ENCODE measurements at regions not wholly inside any gene's neighbourhood (a gene's known extent, or its start where the extent isn't known, plus 50 kb on each side); places are given as distances from the start of the nearest gene placed in this dataset.

DNA sequence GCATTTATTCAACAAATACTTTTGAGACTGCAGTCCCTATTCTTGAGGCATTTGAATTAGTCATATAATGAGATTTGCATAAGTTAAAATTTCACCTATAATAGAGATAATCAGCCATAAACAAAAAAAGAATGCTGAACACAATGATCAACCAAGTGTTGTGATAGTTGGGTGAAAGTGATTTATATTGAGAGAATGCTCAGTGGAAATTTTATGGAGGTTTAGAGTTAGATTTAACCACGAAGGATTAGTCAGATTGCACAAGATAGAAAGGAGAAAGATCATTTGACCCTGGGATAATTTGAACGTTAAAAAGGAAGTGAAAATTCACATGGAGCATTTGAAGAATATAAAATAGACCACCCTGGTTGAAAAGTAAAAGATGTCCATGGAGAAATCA, 356.2 kb downstream of the NPR3 start:
- H3K27me3 ChIP-seq (ENCODE audit: low read depth, low read length): no peaks in the 10 kb centered on the region
- no peaks in the 10 kb centered on the region for H3K9me3 ChIP-seq (ENCODE audit: insufficient read depth, low read length)
- H3K36me3 ChIP-seq (replicated peaks; ENCODE audit: low read depth, low read length): no peaks in the 10 kb centered on the region
- H2AFZ ChIP-seq (ENCODE audit: low read depth, low read length): no peak overlapping the region
- TF ChIP-seq EZH2phosphoT487 (IDR thresholded peaks at IDR 0.05; ENCODE audit: low read depth): no peak
- TF ChIP-seq, protein P1, sequence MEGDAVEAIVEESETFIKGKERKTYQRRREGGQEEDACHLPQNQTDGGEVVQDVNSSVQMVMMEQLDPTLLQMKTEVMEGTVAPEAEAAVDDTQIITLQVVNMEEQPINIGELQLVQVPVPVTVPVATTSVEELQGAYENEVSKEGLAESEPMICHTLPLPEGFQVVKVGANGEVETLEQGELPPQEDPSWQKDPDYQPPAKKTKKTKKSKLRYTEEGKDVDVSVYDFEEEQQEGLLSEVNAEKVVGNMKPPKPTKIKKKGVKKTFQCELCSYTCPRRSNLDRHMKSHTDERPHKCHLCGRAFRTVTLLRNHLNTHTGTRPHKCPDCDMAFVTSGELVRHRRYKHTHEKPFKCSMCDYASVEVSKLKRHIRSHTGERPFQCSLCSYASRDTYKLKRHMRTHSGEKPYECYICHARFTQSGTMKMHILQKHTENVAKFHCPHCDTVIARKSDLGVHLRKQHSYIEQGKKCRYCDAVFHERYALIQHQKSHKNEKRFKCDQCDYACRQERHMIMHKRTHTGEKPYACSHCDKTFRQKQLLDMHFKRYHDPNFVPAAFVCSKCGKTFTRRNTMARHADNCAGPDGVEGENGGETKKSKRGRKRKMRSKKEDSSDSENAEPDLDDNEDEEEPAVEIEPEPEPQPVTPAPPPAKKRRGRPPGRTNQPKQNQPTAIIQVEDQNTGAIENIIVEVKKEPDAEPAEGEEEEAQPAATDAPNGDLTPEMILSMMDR (IDR thresholded peaks at IDR 0.05; ENCODE audit: low read depth, low read length): no peak
- H3K9ac ChIP-seq (ENCODE audit: low read length): no peak overlapping the region
- no peak overlapping the region for H3K4me2 ChIP-seq (ENCODE audit: low read length)
- no peaks in the 10 kb centered on the region for H3K79me2 ChIP-seq (ENCODE audit: low read length)
- no peaks in the 10 kb centered on the region for H3K4me1 ChIP-seq (ENCODE audit: low read length)
- no peak overlapping the region for H3K27ac ChIP-seq (ENCODE audit: low read length)
- no peaks in the 10 kb centered on the region for H4K20me1 ChIP-seq (ENCODE audit: insufficient read depth, low read length)
- no peak overlapping the region for H3K4me3 ChIP-seq (ENCODE audit: low read length)

DNA sequence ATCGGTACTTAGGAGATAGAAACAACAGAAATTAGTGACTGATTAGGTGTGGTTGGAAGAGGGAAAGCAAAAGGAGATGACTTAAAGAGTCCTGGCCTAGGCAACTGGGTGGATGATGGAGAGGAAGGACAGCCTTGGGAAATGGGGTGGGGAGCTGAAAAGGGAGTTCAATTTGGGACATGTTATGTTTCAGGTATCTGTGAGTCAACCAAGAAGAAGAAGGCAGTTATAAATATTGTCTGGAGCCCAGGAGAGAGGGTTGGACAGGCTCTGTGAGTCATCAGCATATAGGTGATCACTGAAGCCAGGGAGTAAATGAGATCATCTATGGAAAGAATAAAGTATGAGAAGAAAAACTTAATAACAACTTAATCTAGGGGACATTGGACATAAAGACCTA, 357.7 kb downstream of the NPR3 start:
- Histone ChIP-seq H3K79me2 (ENCODE audit: low read length) (no peaks in the 10 kb centered on the region), H3K36me3 (replicated peaks; ENCODE audit: low read depth, low read length) (no peaks in the 10 kb centered on the region), H3K9ac (ENCODE audit: low read length) (no peak overlapping the region), H2AFZ (ENCODE audit: low read depth, low read length) (no peak overlapping the region), H4K20me1 (ENCODE audit: insufficient read depth, low read length) (no peaks in the 10 kb centered on the region), H3K4me2 (ENCODE audit: low read length) (no peak overlapping the region), H3K27me3 (ENCODE audit: low read depth, low read length) (no peaks in the 10 kb centered on the region), H3K4me3 (ENCODE audit: low read length) (no peak overlapping the region), H3K27ac (ENCODE audit: low read length) (no peak overlapping the region), H3K4me1 (ENCODE audit: low read length) (no peaks in the 10 kb centered on the region), H3K9me3 (ENCODE audit: insufficient read depth, low read length) (no peaks in the 10 kb centered on the region)
- no peak for TF ChIP-seq EZH2phosphoT487 (IDR thresholded peaks at IDR 0.05; ENCODE audit: low read depth)
- TF ChIP-seq, protein P1 (IDR thresholded peaks at IDR 0.05; ENCODE audit: low read depth, low read length): no peak

DNA sequence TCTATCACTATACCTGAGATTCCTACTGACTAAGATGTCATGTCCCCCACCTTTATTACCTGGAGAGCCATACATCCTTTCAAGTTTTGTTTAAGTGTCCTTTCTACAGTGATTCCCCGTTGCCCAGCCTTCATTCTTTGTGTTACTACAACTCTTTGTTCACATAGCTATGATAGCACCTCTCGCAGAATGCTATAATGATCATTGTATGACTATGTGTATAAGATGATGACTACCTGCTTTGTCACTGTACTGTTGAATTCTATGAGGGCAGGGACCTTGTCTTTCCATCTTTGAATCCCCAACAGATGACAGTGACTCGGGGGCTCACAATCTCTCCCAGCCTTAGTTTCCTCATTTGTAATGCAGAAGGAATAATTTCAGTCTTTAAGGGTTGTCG, 361.2 kb downstream of the NPR3 start:
- Histone ChIP-seq H3K27ac (ENCODE audit: low read length) (no peak overlapping the region), H3K9ac (ENCODE audit: low read length) (no peak overlapping the region), H3K79me2 (ENCODE audit: low read length) (no peaks in the 10 kb centered on the region), H3K4me1 (ENCODE audit: low read length) (no peaks in the 10 kb centered on the region), H3K27me3 (ENCODE audit: low read depth, low read length) (no peaks in the 10 kb centered on the region), H3K4me2 (ENCODE audit: low read length) (no peak overlapping the region), H3K4me3 (ENCODE audit: low read length) (no peak overlapping the region), H3K36me3 (replicated peaks; ENCODE audit: low read depth, low read length) (no peaks in the 10 kb centered on the region), H4K20me1 (ENCODE audit: insufficient read depth, low read length) (no peaks in the 10 kb centered on the region), H2AFZ (ENCODE audit: low read depth, low read length) (no peak overlapping the region), H3K9me3 (ENCODE audit: insufficient read depth, low read length) (no peaks in the 10 kb centered on the region)
- no peak for TF ChIP-seq EZH2phosphoT487 (IDR thresholded peaks at IDR 0.05; ENCODE audit: low read depth)
- TF ChIP-seq, protein P1 (IDR thresholded peaks at IDR 0.05; ENCODE audit: low read depth, low read length): no peak

DNA sequence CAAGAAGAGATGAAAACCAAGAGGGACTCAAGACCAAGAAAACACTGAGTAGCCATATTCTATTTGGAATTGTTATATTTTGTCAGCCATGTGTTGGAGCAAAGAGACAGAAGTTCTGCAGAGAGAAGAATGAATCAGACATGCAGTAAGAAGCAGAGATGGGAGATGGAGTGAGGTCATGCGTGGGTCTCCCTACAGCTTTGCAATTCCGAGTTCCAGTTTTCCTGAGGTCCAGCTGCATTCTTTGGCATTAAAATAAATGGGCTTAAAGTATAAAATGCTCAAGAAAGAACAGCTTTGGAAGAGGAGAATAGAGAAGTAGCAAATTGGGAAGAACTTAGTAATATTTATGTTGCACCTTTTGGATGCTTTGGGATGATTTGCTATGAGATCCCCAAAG, 361.6 kb downstream of the NPR3 start:
- H3K4me1 ChIP-seq (ENCODE audit: low read length): no peaks in the 10 kb centered on the region
- no peaks in the 10 kb centered on the region for H3K9me3 ChIP-seq (ENCODE audit: insufficient read depth, low read length)
- H3K27ac ChIP-seq (ENCODE audit: low read length): no peak overlapping the region
- H3K9ac ChIP-seq (ENCODE audit: low read length): no peak overlapping the region
- H4K20me1 ChIP-seq (ENCODE audit: insufficient read depth, low read length): no peaks in the 10 kb centered on the region
- no peaks in the 10 kb centered on the region for H3K27me3 ChIP-seq (ENCODE audit: low read depth, low read length)
- H3K4me3 ChIP-seq (ENCODE audit: low read length): no peak overlapping the region
- no peak overlapping the region for H3K4me2 ChIP-seq (ENCODE audit: low read length)
- no peaks in the 10 kb centered on the region for H3K79me2 ChIP-seq (ENCODE audit: low read length)
- no peak for TF ChIP-seq EZH2phosphoT487 (IDR thresholded peaks at IDR 0.05; ENCODE audit: low read depth)
- TF ChIP-seq, protein P1 (IDR thresholded peaks at IDR 0.05; ENCODE audit: low read depth, low read length): no peak
- no peak overlapping the region for H2AFZ ChIP-seq (ENCODE audit: low read depth, low read length)
- H3K36me3 ChIP-seq (replicated peaks; ENCODE audit: low read depth, low read length): no peaks in the 10 kb centered on the region
